ENCODE measurements at regions not wholly inside any gene's neighbourhood (a gene's known extent, or its start where the extent isn't known, plus 50 kb on each side); places are given as distances from the start of the nearest gene placed in this dataset.

- BruUV-seq (replicated peaks), result no TSS peak
- ChIA-PET POLR2A (no interaction called here), SMC1A (ENCODE audit: uncharacterized antibody, unreplicated experiment) (interaction anchor here (0.9 to 1.3 kb wide), 2 partner anchors 14 to 30 kb away, joined by 3 to 6 read pairs; no protein-coding TSS in a partner anchor), CTCF (interaction anchor here (0.9 kb wide), 1 partner anchor 14 kb away, joined by 3 read pairs; no protein-coding TSS in a partner anchor), RAD21 (ENCODE audit: unreplicated experiment) (no interaction called here)
- intact Hi-C loops (cut with micrococcal nuclease; ENCODE audit: unreplicated experiment), result no loop called here
- Histone ChIP-seq H3K4me3 (no peak overlapping the region), H3K27ac (ENCODE audit: control insufficient read depth, insufficient read depth) (no peak overlapping the region), H3K9ac (ENCODE audit: control insufficient read depth, insufficient read depth, low read length) (no peak overlapping the region), H3K4me2 (ENCODE audit: control insufficient read depth, insufficient read depth) (no peak overlapping the region), H3K27me3 (replicated peaks in 1 of 2; ENCODE audit: control insufficient read depth in 2 of 2, insufficient read depth in 2 of 2, low read length in 1 of 2) (no peaks in the 10 kb centered on the region), H3K9me3 (replicated peaks; ENCODE audit: control insufficient read depth, insufficient read depth, low read length) (no peaks in the 10 kb centered on the region), H3K79me2 (ENCODE audit: control insufficient read depth, insufficient read depth, low read length) (no peaks in the 10 kb centered on the region), H3K36me3 (ENCODE audit: control insufficient read depth in 2 of 2, insufficient read depth in 2 of 2, low read length in 1 of 2) (no peaks in the 10 kb centered on the region), H4K20me1 (ENCODE audit: control insufficient read depth, insufficient read depth) (no peaks in the 10 kb centered on the region), H3K4me1 (ENCODE audit: control insufficient read depth, insufficient read depth, low read length) (no peaks in the 10 kb centered on the region), H2AFZ (ENCODE audit: control insufficient read depth, low read depth, low read length) (no peak overlapping the region)
- WGBS (ENCODE audit: insufficient coverage, insufficient replicate concordance, low lambda C conversion rate, missing lambda C conversion rate), result 18% methylated on average over 3 of the region's 3 CpGs
- DNase-seq (ENCODE audit: low read depth, low spot score), result no peak
- no peak for ATAC-seq
- no peak for FAIRE-seq
- TF ChIP-seq, protein P1, sequence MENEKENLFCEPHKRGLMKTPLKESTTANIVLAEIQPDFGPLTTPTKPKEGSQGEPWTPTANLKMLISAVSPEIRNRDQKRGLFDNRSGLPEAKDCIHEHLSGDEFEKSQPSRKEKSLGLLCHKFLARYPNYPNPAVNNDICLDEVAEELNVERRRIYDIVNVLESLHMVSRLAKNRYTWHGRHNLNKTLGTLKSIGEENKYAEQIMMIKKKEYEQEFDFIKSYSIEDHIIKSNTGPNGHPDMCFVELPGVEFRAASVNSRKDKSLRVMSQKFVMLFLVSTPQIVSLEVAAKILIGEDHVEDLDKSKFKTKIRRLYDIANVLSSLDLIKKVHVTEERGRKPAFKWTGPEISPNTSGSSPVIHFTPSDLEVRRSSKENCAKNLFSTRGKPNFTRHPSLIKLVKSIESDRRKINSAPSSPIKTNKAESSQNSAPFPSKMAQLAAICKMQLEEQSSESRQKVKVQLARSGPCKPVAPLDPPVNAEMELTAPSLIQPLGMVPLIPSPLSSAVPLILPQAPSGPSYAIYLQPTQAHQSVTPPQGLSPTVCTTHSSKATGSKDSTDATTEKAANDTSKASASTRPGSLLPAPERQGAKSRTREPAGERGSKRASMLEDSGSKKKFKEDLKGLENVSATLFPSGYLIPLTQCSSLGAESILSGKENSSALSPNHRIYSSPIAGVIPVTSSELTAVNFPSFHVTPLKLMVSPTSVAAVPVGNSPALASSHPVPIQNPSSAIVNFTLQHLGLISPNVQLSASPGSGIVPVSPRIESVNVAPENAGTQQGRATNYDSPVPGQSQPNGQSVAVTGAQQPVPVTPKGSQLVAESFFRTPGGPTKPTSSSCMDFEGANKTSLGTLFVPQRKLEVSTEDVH (IDR thresholded peaks at IDR 0.05; ENCODE audit: low read depth, partially characterized antibody), result no peak
- TF ChIP-seq IRF4 (IDR thresholded peaks at IDR 0.05; ENCODE audit: low read depth, low read length) (no peak), ZNF24 (IDR thresholded peaks at IDR 0.05) (no peak), POLR2AphosphoS2 (IDR thresholded peaks at IDR 0.05; ENCODE audit: low read depth, low read length) (no peak), HDGF (IDR thresholded peaks at IDR 0.05) (no peak), EP300 (IDR thresholded peaks at IDR 0.05; ENCODE audit: borderline replicate concordance in 1 of 2, control insufficient read depth in 1 of 2, low read depth in 2 of 2, low read length in 2 of 2) (no peak), RCOR1 (conservative IDR thresholded peaks at IDR 0.05; ENCODE audit: low read depth, low read length) (no peak), SPI1 (IDR thresholded peaks at IDR 0.05; ENCODE audit: borderline replicate concordance, insufficient read depth, low read depth, low read length) (no peak)
- in situ Hi-C loops (cut with MboI), result no loop called here
Observed at GRCh38 chr6:90955246-90955645, 368.4 kb upstream of the MAP3K7 start.

Measured in GM12878 (cell line).